ENCODE measurements at regions not wholly inside any gene's neighbourhood (a gene's known extent, or its start where the extent isn't known, plus 50 kb on each side); places are given as distances from the start of the nearest gene placed in this dataset.
A peak's percentile ranks its signal among the peaks of the same experiment; 100 is the strongest.

GRCh38 chr6:74152096-74152675 is 456.2 kb downstream of the CD109 start:
- FAIRE-seq (no peak), DNase-seq (ENCODE audit: insufficient read length, low spot score) (no peak)

DNA sequence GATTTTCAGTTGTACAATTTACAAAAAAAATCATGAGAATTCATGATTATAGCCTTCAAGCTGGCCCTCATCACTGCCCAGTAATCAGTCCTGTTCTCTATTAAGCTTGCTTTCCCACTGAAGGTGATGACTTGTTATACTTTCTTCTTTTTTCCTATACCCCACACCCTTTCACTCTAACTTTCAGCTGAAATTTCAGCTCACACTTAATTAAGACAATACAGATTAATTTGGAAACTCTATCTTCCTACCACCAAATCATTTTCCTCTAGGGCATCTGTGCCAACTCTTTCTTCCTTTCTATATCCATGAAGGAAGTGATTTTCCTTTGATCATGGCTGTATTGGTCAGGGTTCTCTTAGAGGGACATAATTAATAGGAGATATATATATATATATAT is 449.9 kb downstream of the CD109 start:
- no peak for DNase-seq (ENCODE audit: insufficient read length, low spot score)
- FAIRE-seq = no peak

DNA sequence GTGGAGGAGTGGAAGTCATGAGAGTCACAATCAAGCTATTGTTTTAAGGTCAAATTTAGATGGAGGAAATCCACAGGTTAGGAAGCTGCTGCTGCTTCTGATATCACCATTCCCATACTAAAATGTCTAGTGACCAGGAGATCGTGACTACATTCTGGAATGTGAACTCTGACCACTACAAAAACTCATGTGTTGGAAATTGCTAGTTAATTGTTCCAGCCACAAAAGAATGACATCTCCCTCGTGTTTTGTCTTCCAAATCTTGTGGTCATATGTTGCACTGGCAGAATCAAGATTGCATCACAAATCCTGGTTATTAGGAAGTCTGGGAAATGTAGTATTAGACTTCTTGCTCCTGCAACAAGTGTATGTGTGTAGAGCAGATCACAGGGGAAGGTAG is 441.9 kb downstream of the CD109 start:
- DNase-seq (ENCODE audit: insufficient read length, low spot score) (no peak), FAIRE-seq (no peak)

- DNase-seq (ENCODE audit: insufficient read length, low spot score) = no peak
- no peak for FAIRE-seq
These were observed 438.3 kb downstream of the CD109 start for GRCh38 chr6:74134327-74134726.

GRCh38 chr6:74133073-74133472 is 437.1 kb downstream of the CD109 start:
- no peak for FAIRE-seq
- DNase-seq (ENCODE audit: insufficient read length, low spot score) = no peak

- no peak for FAIRE-seq
These were observed 434.6 kb downstream of the CD109 start for GRCh38 chr6:74130641-74131040.

DNA sequence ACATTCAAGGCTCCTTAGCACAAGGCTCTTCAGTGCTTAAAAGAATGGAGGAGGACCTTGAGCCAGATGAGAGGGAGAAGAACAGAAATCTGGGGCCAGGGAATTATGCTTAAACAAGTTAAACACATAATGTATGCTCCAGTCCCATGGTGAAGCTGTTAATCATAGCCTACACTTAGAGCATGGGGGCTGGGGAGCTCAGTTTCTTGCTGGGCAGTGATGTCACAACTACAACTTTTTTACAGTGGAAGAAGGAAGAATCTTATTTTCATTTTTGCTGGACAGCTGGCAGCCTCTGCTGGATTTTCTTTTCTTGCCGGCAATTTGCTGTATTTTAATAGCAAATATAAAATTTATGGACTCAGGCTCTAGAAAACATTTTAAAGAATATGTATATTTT is 432.5 kb downstream of the CD109 start:
- DNase-seq (ENCODE audit: insufficient read length, low spot score) (no peak), FAIRE-seq (no peak)

More at GRCh38 chr6:74130641-74131040, 434.6 kb downstream of the CD109 start:
- no peak for DNase-seq (ENCODE audit: insufficient read length, low spot score)

- no peak for FAIRE-seq
- DNase-seq (ENCODE audit: insufficient read length, low spot score) = no peak
These were observed 421.1 kb downstream of the CD109 start for GRCh38 chr6:74117113-74117512.

- FAIRE-seq (peak; percentile 11), DNase-seq (ENCODE audit: insufficient read length, low spot score) (no peak)
These were observed 419.7 kb downstream of the CD109 start for GRCh38 chr6:74115674-74116073.

DNA sequence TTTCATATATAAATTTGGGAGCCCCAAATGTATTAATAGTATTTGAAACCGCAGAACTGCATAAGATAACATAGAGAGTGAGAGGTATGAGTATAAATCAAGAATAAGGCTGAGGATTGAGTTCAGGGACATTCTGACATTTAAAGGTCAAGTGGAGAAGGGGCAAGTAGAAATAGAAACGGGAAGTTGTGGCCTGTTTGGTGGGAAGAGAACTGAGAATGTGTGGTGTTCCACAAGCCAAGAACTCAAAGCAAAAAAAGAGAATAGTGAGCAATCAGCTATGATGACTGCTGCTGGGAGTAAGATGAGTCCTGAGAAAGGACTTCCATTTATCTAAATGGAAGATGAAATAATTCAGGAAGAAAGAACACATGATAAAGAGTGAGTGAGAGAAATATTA is 418.4 kb downstream of the CD109 start:
- DNase-seq (ENCODE audit: insufficient read length, low spot score) (no peak), FAIRE-seq (no peak)

GRCh38 chr6:74113901-74114300 is 417.9 kb downstream of the CD109 start:
- FAIRE-seq (no peak), DNase-seq (ENCODE audit: insufficient read length, low spot score) (no peak)

DNA sequence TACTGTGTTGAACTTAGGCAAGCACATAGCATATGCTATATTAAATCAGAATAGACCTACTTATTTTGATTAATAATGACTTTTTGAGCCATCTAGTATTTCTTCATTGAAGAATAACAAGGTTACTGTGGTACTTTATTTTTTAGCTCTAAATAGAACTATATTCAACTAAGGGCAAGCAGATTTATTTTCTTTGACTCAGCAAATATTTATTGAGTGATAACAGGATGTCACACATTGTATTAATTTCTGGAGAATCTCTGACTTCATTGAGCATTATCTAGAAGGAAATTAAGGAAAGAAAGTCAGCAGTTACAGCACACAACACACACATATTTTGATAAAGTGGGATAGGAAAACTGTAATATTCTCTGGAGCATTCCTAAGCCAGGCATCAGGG is 407.4 kb downstream of the CD109 start:
- no peak for FAIRE-seq
- DNase-seq (ENCODE audit: insufficient read length, low spot score) = no peak

DNA sequence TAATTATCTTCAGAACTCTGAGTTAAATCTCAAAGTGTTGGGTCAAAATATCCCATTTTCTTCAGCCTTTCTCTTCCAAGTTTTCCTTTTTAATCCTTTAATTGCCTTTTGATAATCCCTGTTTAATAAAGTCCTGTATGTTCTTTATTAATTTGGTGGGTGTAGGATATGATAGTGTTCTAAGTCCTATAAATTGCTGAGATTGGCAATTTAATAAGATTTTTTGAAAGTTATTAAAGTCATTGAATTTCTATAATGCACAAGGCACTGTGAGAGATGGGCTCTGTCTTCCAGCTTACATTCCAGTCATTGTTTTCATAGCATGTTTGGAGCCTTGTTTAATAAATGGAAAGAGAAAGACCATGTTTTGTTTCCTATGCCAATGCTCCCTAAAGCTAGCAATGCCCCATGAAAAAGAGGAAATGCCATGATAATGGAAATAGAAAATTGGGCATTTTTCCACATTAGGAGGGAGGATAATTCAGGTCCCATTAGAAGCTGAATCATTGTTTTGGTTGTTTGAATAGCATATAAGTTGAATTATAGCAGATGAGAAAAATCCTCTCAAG is 404.8 kb downstream of the CD109 start:
- FAIRE-seq = no peak
- no peak for DNase-seq (ENCODE audit: insufficient read length, low spot score)

DNA sequence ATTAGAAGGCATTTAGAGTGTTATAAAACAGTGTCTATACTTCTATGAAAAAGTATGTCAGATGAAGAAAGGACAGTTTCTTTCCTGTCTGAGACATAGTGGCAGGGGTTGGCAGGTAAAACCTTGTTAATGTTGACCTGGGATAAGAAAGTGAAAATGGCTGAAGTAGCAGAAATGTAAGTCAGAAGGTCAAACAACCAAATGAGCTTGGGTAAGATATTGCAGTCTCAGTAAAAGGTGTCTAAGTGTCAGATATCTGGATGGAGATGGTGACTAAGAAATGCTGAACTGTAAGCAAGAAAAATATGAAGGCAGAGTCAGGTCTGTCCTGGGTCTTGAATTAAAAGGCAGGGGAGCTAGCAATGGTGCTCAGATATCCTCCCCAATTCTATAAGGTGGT is 400.3 kb downstream of the CD109 start:
- DNase-seq (ENCODE audit: insufficient read length, low spot score) (no peak), FAIRE-seq (no peak)

GRCh38 chr6:74093361-74093760 is 397.4 kb downstream of the CD109 start:
- FAIRE-seq (no peak), DNase-seq (ENCODE audit: insufficient read length, low spot score) (no peak)

DNA sequence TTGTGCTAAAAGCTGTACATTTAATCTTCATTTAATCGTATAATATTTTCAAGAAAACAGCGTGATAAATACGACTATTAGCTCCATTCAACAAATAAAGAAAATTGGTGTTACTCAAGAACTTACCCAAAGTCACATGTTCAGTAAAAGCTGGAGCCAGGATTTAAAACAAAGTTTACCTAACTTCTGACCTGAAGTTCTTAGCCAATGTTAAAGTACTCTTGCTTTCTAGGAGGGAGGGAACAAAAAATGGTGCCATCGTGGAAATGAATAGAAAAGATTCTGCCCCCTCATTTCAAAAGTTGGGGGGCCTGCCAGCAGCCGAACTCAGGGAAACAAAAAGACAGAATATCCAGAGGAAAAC is 395.8 kb downstream of the CD109 start:
- DNase-seq (ENCODE audit: insufficient read length, low spot score) (no peak), FAIRE-seq (no peak)

- DNase-seq (ENCODE audit: insufficient read length, low spot score) (peak; percentile 17), FAIRE-seq (peak; percentile 18)
These were observed 395.3 kb downstream of the CD109 start for GRCh38 chr6:74091136-74091793.

DNA sequence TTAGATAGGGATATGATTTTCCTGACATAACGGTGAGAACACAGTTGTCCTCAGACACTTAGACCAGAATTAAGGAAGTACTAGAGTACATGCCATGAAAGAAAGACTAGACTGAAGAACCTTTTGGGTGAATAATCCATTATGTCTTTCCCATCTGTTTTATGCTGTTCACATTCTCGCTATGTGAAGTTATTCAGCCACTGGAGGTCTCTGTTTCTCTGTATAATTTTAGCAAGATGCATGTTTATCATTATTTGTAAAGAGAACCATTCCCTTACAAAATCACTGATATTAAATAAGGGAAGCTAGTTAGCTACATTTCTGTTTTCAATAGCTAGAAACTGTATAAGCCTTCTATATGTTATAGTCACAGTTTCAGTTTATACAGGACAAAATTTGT is 391.9 kb downstream of the CD109 start:
- DNase-seq (ENCODE audit: insufficient read length, low spot score) = no peak
- no peak for FAIRE-seq

- no peak for FAIRE-seq
- DNase-seq (ENCODE audit: insufficient read length, low spot score) = no peak
These were observed 379.9 kb downstream of the CD109 start for GRCh38 chr6:74075896-74076295.

DNA sequence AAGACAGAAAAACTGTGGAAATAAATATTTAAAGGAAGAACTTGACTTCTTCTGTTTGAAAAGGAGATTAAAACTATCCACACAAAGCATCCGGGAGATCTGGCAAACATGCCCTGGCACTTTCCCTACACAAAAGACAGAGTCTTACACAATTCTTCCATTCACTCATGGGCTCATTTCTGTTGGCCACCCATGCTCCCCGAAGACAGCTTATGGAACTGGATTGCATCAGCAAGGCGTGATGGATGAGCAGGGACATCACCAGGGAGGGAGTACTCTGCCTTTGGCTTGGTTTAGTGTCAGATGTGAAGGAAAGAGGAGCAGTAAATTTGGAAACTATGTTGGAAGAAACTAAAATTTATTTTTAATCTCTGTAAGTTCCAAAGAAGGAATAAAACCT is 379.3 kb downstream of the CD109 start:
- FAIRE-seq (no peak), DNase-seq (ENCODE audit: insufficient read length, low spot score) (no peak)

DNA sequence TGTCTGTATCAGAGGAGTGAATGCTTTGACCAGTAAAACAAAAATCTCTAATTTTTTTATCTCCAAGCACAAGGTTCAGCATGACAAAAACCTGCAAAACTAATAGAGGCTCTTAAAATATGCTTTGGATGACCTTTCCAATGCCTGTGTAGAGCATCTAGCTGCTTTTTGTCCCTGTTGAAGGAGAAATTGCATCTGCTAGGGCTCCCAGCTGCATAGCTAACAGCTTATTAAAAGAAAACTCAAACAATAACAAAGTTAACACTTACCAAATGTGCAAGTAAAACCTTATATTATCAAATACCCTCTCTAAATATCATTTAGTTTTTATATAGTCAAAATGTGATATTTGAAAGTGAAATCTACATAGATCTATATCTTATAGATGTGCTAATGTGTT is 378.6 kb downstream of the CD109 start:
- FAIRE-seq (no peak), DNase-seq (ENCODE audit: insufficient read length, low spot score) (no peak)

DNA sequence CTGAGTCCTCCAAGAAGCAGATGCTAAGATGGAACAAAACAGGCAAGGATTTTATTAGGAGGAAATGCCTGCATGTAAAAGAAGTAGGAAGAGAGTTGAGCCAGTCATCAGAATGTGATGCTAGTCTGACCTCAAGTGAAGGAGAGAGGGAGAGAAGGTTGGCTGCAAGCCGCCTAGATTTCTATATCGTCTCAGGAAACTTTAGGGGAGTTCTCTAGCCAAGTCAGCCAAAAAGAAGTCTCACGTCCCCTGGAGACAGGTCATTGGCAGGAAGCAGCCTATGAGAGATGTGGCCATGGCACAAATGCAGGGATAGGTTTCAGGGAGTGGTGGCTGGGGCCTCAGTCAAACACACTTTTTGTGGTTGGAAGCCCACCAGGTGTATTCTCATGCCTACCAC is 378.0 kb downstream of the CD109 start:
- DNase-seq (ENCODE audit: insufficient read length, low spot score) (no peak), FAIRE-seq (no peak)

GRCh38 chr6:74073429-74073828 is 377.4 kb downstream of the CD109 start:
- FAIRE-seq (no peak), DNase-seq (ENCODE audit: insufficient read length, low spot score) (no peak)
